GM21381 (cell line): ENCODE measurements at regions not wholly inside any gene's neighbourhood (a gene's known extent, or its start where the extent isn't known, plus 50 kb on each side); places are given as distances from the start of the nearest gene placed in this dataset.

Source experiments
- ATAC-seq: cut with Tn5 transposase; IDR thresholded peaks from one replicate; pipeline ENCODE4 v1.9.1; 2021; ENCODE audit warnings: mild to moderate bottlenecking, moderate library complexity; ENCODE audit not compliant: unreplicated experiment

DNA sequence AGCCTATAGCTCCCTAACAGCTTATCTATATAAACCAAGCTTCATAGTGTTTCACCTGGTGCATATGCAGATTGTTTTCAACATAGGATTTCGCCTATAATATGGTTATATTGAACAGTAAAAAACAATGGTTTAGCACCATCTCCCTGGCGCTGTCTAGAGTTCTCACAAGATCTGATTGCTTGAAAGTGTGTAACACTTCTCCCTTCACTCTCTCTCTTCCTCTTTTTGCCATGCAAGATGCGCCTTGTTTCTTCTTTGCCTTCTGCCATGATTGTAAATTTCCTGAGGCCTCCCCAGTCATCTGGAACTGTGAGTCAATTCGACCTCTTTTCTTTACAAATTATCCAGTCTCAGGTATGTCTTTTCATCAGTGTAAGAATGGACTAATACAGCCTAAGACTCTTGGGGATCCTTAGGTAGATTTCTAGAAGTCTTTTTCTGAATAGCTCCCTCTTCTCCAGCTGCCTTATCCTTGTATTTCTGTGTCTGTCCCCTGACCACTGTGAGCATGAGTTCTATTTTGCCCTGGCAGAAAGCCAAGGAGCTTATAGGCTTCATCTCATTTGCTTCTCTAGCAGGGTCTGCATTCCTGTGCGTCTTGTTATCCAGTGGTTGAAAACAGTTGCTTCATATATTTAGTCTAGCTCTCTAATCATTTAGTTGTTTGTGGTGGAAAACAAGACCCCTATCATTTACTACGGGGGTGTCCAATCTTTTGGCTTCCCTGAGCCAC, 401.6 kb downstream of the GPD2 start:
- ATAC-seq, result no peak

DNA sequence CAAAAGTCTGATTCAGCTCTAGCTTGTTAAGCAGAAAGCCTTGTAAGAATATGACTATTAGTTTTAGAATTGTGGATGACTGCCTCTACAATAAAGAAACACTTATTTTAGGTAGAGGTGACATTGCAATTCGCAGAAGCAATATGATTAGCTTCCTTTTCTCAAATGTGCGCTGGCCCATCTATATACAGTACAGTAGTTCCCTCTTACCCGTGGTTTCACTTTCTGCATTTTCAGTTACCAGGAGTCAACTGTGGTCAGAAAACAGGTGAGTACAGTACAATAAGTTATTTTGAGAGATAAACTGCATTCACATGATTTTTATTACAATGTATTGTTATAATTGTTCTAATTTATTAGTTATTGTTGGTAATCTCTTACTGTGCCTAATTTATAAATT, 405.1 kb downstream of the GPD2 start:
- no peak for ATAC-seq

GRCh38 chr2:156845806-156846558, 409.8 kb downstream of the GPD2 start:
- ATAC-seq, result no peak

DNA sequence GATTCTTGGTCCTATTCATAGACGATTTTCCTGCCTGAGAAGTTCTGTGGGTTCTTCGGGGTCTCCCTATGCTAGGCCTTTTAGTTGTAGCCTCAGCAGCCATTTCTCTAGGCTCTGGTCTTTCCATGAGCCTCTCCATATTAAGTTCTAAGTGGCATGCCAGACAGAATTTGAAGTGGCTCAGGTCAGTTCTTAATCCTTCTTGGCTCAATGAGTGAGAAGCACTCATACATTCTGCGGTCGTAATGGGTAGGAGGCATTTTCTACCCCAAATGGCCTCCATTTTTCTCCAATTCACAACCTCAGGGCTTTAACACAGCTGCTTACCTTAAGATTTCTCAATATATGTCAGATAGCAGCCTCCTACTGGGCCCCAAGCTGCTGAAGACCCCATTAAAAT, 405.3 kb upstream of the GALNT5 start:
- ATAC-seq, result no peak

- ATAC-seq, result no peak
These were observed 404.8 kb upstream of the GALNT5 start for GRCh38 chr2:156852681-156853080.

- no peak for ATAC-seq
These were observed 393.2 kb upstream of the GALNT5 start for GRCh38 chr2:156864325-156864724.

DNA sequence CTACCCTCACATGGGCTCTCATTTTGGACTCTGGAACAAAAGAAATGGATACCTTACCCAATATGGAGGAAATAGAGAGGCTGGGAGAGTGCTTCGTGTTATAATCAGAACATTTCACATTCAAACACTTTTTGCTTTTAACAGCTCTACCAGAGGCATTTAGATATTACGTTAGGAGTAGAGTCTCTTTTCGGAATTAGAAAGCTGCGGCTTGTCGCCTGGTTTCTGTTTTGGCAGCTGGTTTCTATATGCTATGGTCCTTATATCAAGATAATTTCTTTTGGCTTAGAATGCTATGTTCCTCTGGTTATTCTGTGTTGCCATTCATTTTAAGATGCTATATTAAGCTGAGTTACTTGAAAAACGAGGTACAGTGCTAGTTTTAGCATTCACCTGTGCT, 392.8 kb upstream of the GALNT5 start:
- ATAC-seq, result no peak

DNA sequence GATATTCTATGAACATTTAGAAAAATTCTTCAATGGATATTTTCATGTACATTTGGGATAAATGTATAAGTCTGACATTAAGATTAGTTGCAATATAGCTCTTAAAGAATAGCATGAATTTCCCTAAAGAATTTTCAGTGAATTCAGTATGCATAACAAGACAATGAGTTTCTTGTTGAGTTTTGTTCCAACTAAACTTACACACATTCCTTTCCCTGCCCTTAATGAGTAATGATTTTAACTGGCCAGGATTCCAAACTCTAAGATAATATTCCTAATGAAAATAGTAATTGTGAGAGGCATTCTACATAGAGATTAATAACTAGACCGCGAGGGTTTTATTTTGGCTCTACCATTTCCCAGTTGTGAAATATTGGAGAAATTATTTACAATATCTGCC, 390.3 kb upstream of the GALNT5 start:
- no peak for ATAC-seq

- no peak for ATAC-seq
These were observed 382.8 kb upstream of the GALNT5 start for GRCh38 chr2:156874707-156875106.

DNA sequence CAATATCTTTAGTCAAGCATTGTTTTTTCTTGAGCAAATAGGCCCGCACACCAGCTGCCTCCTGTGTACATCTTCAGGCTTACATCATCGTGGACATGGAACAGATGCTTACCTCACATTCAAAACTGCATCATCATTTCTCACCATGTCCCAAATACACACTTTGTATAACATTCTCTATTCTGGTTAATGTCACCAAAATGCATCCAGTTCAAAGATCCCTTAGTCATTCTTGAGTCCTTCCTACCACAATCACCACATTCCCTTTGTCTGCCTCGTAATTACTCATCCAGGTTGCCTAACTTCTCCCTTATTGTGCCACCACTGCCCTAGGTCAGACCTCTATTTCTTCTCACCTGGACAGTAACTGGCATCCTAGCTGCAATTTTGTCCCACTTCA, 373.7 kb upstream of the GALNT5 start:
- no peak for ATAC-seq

- ATAC-seq, result no peak
These were observed 373.3 kb upstream of the GALNT5 start for GRCh38 chr2:156884216-156884615.

- ATAC-seq, result no peak
These were observed 366.9 kb upstream of the GALNT5 start for GRCh38 chr2:156890529-156891148.

GRCh38 chr2:156891609-156892008, 365.9 kb upstream of the GALNT5 start:
- no peak for ATAC-seq

- ATAC-seq, result peak; percentile 43
These were observed 364.8 kb upstream of the GALNT5 start for GRCh38 chr2:156892467-156893281.

DNA sequence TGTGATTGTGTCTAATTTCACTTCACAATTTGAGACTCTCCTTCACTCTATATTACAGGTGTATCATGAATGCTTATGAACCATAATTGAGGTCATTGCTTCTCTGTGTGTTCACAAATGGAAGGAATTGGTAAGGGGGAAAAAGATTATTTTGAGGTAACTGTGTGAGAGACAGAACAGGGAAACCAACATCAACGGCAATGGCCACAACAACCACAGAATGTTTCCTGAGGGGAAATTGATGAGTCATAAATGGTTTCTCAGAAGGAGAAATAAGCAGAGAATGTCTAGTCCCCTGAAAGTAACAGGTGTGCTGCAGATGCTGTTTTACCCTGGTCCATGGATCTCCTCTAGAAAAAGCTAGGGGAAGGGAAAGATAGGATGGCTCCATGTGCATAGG, 361.2 kb upstream of the GALNT5 start:
- ATAC-seq, result peak; percentile 96

GRCh38 chr2:156897548-156897947, 360.0 kb upstream of the GALNT5 start:
- ATAC-seq, result no peak

GRCh38 chr2:156901373-156902031, 356.0 kb upstream of the GALNT5 start:
- ATAC-seq, result no peak

- no peak for ATAC-seq
These were observed 354.2 kb upstream of the GALNT5 start for GRCh38 chr2:156903335-156903734.

- peak; percentile 68 for ATAC-seq
These were observed 349.7 kb upstream of the GALNT5 start for GRCh38 chr2:156907806-156908205.

DNA sequence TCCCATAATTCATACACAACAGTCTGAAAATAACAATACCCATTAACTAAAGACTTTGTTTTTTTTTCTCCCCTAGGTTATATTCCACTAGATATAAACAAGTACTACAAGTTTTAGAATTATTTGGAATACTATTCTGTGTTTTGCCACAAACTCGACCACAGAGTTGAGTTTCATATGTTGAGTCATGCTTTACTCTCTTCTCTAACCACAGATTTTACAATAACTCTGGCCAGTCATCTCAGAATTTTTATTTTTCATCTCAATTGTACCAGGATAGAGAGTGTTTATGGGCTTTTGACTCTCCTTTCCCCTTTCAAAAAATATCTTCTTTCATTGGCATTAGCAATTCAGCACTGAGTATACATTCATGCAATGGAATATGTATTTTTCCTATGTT, 348.7 kb upstream of the GALNT5 start:
- peak; percentile 69 for ATAC-seq

DNA sequence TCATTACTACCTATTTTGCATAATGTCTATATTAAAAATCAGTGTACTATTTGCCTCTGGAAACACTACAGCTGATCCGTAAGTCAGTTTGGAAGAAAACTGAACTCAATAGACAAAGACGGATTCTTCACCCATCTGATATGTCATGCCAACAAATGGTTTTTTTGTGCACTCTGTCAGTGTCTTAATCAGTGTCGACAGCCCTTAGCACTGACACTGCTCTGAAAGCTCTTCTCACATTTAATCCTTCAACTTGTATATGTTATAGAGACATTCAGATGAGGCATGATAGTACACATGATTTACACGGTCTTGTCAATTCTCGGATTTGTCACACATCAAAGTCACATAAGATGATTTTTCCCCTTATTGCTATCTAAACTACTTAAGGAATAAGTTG, 347.5 kb upstream of the GALNT5 start:
- no peak for ATAC-seq
